SK-N-SH treated with all-trans-retinoic acid at 6 μM for 48 hours (cell line): ENCODE measurements at regions not wholly inside any gene's neighbourhood (a gene's known extent, or its start where the extent isn't known, plus 50 kb on each side); places are given as distances from the start of the nearest gene placed in this dataset.

Source experiments
- CSDC2 ChIP-seq: fragments of 250-450 bp; sonication (Bioruptor Pico); IDR thresholded peaks from 2 replicates; pipeline ENCODE4 v1.5.0; 2020; ENCODE audit warnings: mild to moderate bottlenecking, moderate library complexity
- RARB ChIP-seq: fragments of 250-450 bp; sonication (Bioruptor Pico); IDR thresholded peaks from 2 replicates; pipeline ENCODE4 v1.8.0; 2021; ENCODE audit warnings: mild to moderate bottlenecking, moderate library complexity
- SNAI2 ChIP-seq: fragments of 250-450 bp; sonication (Bioruptor Pico); IDR thresholded peaks from 2 replicates; pipeline ENCODE4 v1.5.0; 2020; ENCODE audit warnings: mild to moderate bottlenecking, moderate library complexity

GRCh38 chr10:29715296-29715695 lies 80.5 kb upstream of the SVIL start:
- no peak for TF ChIP-seq CSDC2
- no peak for TF ChIP-seq SNAI2
- TF ChIP-seq RARB (CRISPR knock-in tag): no peak
